GM19467 (cell line): ENCODE measurements at regions not wholly inside any gene's neighbourhood (a gene's known extent, or its start where the extent isn't known, plus 50 kb on each side); places are given as distances from the start of the nearest gene placed in this dataset.
"Not testable (repeated sequence)": the region's sequence is repeated elsewhere in the genome, so short reads cannot be mapped to it uniquely, and the experiment has no call there.

Experiments used
- ATAC-seq: cut with Tn5 transposase; IDR thresholded peaks from one replicate; pipeline ENCODE4 v1.9.1; 2021; ENCODE audit warnings: mild to moderate bottlenecking, moderate library complexity; ENCODE audit not compliant: unreplicated experiment

DNA sequence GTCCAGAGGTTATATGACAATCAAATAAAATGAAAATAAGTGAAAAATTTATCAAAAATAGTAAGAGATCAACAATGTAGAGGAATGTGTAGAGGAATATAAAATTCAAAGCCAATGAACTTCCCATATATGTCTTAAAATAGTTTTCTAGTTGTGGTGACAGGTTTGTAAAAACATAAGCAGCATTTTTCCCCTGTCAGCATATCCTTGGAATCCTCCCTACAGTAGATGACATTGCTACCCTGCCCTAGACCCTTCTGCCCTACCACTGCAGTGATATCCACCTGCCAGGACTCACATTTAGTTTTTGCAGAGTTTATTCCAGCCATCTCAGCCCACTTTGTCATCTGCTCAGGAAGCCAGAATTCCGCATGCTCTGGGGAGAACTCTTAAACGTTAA is 842.0 kb downstream of the RPS29 start:
- no peak for ATAC-seq

DNA sequence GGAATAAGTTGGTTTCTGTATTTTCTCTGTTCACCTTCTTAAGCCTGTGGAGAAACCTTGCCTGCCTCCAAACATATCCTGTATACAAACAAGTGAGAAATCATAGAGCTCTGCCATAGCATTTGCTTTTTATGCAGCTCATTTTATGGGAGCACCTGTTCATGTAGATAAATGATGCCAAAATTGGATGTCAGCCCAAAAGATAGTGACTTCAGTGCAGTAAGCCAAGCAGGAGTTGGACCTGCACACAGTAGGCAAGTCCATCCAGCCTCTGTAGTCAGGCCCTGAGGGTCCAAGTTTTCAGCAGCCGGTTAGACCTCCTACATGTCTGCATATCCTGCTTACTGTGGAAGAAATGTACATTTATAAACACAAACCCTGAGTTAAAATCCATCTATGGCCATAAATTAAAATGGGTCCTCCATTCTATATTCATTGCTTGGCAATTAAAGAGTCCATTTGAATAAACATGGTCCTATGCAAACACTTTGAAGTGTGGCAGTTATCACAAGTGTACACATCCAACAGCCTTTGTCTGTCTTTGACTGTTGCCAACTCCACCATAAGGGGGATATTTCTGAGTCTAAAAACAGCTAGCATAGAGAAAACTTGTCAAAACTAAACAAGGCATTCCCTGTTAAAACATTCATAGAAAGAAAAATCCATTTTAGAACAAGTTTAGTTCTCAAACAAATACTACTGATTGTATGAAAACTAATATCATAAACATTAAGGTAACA is 847.8 kb downstream of the RPS29 start:
- no peak for ATAC-seq

DNA sequence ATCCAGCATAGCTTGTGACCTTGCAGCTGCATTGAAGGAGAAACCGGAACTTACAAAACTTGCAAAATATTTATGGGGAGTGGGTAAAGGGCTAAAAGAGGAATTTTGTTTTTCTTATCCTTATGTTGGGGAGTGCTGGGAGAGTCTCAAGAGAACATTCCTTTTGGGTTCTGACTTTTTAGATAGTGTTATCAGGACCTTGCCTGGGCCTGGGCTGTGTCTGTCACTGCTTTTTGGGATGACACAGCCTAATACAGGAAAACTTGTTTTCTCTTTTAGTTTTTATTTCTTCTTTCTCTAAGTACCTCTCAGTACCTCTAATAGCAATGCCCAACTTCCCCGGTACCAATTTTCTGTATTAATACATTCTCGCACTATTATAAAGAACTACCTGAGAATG is 850.6 kb downstream of the RPS29 start:
- no peak for ATAC-seq

DNA sequence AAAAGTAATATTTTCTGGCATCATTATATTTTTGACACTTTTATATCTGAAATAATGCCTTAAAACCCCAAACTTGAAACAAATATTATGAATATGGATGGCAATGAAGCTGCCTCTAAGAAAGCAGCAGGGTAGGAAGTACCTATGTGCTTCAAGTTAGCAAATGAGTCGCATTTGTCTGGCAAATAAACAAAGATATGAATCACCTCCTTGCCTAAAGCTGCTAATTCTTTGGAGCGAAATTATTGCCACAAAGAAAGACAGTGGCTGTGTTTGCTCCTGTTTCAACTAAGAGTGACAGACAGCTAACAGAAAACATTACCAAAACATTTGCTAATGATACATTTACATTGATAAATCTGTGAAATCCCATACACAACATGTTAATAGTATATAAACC is 854.9 kb downstream of the RPS29 start:
- no peak for ATAC-seq

DNA sequence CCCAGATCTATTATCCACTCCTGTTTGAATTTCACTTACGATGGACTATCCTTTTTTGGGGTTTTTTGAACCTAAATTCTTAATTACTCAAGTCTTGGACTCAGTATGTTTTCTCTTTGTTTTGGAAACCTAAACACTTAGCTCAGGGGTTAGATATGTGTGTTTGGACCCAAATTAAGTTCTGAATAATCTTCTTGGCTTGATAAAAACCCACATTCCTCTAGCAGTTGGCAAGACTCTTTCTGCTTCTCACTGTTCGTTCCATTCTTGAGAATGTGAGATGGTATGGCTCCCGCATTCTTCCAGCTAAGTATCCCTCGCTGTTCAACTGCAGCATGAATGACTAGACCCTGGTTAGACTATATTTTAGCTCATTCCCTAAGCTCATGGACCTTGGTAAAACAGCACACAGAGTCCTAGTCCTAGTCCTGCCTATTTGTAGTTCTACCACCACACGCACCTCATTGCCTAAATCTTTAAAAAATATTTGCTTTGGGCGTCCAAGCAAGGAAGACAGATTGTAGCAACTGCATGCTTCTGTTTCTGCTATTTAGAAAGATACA is 860.0 kb downstream of the RPS29 start:
- ATAC-seq = no peak

DNA sequence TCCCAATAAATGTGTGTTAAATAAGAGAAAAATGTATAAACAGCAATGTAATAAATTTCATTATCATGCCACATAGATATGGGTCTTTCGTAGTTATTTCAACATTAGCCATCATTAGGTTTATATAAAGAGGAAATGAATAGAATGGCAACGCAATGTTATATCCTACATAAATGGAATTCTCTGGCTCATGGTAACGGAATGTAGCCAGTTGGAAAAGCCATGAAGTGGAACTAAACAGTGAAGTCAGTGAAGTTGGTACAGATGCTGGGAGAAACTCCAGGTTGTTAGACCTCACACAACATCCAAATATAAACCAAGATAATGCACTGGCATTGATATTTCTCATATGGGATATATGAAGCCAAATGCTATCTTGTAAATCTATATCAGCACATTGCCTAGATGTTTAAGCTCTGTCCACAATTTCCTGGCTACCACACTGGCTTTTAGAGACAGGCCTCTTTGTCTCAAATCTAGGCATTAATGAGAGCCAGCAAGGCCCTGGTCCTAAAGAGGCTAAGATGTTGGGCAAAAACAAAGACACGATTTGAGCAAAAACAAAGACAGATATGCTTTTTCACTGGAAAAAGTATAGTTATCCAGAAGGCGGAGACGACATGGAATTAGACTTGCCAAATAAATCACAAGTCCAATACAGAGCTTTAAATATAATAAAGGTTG is 861.0 kb downstream of the RPS29 start:
- ATAC-seq = no peak

DNA sequence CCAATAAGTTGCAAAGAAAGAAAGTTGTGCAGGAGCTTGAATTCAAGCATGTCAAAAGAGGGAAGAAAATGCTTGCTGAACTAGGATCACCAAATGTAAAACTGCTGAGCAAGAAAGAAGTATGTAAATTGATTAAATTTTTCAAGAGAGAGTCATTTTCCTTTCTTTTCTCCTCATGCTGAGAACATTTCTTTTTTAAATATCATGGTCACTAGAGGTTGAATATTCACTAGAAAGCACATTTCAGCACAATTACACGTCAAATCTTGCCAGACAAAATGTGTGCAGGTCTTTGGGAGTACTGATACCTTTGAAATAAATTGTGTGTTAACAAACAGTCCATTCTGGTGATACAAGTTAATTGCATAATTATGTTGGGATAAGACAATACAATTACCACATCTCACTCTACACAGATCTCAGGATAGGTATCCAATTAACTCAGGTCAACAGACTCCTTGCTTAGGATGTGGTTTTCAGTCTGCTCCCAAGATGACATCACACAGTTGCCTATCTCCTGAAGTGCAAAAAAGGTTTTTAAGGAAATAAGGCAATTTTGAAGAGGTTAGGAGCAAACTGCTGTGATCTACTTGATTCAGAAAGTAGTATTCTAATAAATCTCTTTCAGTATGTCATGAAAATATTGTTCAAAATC is 862.2 kb downstream of the RPS29 start:
- ATAC-seq = no peak

DNA sequence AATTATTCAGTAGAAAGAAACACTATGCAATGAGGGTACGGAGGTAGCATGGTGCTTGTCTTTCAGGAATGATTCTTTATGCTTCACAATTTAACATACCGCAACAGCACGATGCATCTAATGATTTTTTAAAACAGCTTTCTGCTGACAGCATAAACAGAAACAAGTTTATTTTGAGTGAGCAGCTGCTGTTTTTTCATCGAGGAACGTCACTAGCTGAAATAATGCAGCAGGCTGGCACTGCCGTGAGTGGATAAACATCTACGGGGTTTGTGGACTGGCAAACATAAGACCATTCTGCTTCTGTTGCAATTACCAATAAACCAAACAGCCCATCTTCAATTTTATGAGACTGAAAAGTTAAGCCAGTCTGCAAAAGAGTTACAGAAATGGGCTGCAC is 871.8 kb downstream of the RPS29 start:
- no peak for ATAC-seq

DNA sequence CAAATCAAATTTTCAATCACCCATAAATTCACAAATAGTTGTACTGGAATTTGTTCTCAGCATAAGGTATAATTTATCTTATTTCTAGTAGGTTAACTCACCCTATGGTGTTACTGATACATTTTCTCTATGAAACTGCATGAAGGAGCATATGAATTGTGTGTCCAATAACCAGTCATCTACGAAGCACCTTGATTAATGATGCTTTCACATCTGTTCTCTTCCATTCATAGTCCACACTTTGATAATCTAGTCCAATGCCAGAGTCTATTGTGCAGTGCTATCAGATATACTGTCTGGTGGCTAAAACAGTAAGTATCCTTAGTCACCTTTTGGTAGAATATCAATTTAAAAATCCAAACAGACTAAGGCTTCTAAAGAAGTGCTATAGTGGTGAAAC is 876.0 kb downstream of the RPS29 start:
- no peak for ATAC-seq

DNA sequence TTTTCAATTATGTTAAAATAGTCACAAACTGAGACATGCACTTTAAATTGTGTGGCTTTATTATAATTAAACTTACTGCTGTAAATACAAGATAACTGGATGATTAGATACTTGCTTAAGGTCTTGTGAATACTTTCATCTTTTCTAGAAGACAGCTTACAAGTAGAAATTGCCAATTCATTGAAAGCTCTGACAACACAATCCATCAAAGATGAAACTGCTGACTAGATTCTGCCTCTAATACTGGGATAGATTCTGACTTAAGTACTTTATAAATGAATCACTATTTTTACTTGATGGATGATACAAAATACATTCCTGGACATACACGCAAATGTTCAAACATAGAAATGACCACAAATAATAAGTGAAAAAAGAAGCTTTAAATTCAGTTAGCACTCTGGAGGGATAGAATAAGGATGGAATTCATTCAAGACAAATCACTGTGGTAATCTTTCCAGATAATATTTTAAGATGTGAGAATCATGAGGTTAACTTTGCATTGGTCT is 876.8 kb downstream of the RPS29 start:
- no peak for ATAC-seq

DNA sequence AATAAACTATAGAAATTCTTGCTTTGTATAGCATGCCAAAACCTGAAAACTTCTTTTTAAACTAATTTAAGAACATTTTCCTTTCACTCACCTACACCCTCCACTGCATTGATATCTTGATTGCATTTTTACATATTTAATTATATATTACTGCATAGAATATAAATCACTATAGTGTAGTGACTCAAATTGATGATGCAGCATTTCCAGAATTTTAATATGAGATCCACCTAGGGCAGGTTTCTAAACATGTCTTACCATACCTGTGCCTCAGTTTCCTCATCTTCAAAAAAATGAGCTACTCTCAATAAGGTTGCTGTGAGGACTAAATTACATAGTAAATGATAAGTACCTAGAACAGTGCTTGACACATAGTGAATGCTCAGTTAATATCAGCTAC is 881.5 kb downstream of the RPS29 start:
- no peak for ATAC-seq

DNA sequence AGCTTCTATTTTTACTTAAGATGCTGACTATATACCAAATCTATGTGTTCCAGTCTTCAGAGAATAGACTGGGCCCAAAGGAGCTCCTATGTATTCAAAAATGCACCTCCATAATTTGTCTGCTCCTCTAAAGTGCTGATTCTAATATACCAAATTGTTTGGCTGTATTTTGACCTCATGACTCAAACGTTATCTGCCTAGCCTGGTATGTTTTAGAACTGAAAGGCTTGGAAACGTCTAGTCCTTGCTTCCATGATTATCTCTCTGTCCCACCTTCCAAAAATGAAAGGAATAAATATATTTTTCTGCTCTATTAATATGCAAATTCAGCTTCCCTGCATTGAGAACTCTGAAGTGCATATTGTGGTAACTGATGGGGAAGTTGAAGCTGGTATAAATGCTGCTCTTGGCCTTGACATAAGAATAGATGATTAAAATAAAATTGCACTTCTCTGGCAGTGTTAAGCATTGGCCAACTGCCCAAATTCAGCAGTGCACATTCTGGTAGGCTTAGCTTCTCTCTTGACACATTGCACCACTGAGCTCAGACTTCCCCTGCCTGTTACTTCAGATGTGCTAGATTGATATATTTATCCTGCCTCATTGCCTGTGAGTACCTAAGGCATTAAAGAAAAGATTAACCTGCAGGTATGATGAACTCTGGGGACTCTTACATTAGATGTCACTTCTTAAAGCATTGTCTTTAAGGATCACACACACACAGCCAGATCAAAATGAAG is 882.3 kb downstream of the RPS29 start:
- ATAC-seq = no peak

DNA sequence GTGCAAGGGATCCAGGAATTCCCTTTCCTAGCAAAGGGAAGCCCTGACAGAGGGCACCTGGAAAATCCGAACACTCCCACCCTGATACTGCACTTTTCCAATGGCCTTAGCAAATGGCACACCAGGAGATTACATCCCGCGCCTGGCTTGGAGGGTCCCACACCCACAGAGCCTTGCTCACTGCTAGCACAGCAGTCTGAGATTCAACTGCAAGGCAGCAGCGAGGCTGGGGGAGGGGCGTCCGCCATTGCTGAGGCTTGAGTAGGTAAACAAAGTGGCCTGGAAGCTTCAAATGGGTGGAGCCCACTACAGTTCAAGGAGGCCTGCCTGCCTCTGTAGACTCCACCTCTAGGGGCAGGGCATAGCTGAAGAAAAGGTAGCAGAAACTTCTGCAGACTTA is 888.8 kb downstream of the RPS29 start:
- ATAC-seq = not testable (repeated sequence)

DNA sequence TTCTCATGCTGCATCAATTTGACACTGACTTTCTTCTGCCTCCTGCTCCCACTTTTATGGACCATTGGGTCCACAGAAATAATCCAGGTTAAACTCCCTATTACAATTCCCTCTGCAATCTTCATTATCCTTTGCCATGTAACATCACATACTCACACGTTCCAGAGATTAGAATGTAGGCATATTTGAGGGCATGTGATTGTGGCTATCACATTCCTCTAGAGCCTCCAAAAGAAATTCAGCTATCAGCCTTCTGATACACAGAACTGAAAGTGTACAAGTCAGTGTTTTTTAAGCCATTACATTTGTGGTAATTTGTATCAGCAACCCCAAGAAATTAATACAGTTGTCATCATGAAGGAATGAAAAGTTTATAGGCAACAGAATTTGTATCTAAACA is 892.4 kb downstream of the RPS29 start:
- no peak for ATAC-seq

DNA sequence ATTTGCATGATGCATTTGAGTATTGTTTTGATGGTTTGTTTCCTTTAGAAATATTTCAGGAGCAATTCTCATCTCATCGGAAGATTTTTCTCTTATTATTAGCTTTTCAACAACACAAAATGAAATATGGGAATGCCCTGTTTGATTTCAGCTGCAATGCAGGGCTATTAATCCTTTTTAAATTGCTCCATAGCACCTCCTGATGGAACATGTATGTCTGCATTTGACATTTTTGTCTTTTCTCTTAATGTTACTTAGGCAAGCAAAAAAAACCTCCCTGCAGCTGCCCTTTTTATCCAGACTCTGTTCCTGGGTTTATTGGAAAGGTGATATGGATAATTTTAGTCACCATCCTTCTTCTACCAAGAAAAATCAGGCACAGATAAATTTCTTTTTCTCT is 895.8 kb downstream of the RPS29 start:
- ATAC-seq = no peak

DNA sequence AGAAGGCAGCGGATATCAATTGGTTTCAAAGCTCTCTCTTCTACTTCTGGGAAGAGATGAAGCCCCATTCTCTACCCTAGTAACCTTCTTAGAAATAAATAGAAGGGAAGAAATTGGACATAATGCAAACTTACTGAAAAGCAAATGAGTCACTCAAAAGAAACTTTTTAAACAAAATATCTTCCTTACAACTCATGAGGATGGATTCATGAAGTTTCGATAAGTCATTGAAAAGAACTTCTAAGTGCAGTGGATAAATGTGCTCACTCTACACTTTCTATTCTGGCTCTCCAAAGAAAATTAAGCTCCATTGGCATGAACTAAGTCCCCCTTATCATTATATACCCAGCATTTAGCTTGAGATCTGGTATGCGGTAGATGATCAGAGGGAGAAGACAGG is 899.5 kb downstream of the RPS29 start:
- ATAC-seq = no peak

DNA sequence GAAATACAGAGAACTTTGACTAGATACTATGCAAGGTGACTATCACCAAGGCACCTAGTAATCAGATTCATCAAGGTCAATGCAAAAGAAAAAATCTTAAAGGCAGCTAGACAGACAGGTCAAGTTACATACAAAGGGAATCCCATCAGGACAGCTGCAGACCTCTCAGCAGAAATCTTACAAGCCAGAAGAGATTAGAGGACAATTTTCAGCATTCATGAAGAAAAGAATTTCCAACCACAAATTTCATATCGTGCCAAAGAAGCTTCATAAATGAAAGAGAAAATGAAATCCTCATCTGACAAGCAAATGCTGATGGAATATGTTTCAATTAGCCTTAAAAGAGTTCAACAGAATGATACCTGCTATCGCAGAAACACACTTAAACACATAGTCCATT is 913.7 kb downstream of the RPS29 start:
- no peak for ATAC-seq

DNA sequence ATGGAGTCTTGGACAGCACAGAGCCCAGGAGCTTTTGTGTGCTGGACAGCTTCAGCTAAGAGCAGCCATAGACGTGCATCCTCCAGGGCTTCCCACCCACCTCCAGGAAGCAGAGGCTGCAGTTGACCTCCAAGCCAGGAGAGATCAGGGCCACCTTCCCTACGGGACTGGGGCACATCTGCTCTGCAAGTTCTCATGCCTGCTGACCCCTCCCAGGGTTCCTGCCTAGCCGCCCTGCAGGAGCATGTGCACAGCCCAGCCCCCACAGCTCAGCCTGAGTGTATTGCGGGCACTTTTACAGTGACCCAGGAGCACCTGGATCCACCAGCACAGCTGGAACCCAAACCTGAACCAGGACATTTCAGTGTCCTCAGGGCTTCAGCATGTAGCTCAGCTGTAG is 915.2 kb downstream of the RPS29 start:
- no peak for ATAC-seq

DNA sequence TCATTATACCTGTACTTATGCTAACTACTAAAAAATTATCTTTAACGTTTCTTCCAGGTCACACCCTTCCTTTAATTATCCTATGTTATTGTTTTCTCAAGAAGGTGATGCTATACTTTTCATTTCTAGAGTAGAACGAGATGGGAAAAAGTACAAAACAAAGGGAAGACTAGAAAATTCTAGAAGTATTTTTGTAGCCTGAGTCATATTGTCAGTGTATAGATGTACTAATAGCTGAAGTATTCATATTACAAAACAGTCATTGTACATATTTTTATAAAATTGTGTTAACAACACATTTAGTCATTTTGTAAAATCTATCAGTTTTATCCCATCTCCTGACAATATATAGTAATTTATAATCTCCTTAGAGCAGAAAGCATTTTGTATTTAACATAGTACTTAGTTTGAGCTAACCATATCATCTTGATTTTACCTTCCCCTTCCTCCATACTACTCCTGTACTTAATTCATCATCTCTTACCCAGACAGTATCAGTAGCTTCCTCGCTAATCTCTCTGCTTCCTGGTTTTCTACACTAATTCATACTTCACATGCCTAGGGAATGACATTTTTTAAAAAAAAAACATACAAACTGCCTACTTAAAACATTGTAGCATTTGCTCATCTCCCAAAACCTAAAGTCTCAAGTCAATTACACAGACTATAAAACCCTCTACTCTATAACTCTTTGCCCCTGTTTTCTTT is 920.9 kb downstream of the RPS29 start:
- no peak for ATAC-seq

DNA sequence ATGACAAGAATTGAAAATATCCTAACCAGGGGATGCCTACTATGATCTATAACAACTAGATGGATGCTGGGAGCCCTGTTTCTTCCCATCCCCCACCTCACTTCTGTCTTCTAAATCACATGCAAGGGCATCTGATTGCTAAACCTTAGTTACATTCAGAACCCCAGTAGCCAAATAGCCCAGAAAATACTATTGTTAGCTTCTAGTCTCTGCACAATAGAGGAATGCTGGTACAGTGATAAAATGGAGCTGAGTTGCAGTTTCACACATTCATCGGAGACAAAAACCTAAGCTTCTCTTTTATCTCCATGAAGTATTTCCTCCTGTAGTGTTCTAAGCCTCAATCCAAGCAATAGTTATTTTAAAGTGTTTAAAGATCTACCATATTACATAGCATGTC is 942.9 kb downstream of the RPS29 start:
- no peak for ATAC-seq
